ENCODE measurements at regions not wholly inside any gene's neighbourhood (a gene's known extent, or its start where the extent isn't known, plus 50 kb on each side); places are given as distances from the start of the nearest gene placed in this dataset.
A peak's percentile ranks its signal among the peaks of the same experiment; 100 is the strongest.

- Histone ChIP-seq H3K27me3 (peaks cover 0 to 21% (median 14%) of the 10 kb centered on the region in 3 donors), H3K4me3 (no peak overlapping the region), H3K36me3 (no peaks in the 10 kb centered on the region), H3K27ac (peak overlapping the region in 3 of 4 donors; percentile 40 to 57 (median 54)), H3K4me1 (peaks cover 0 to 26% (median 23%) of the 10 kb centered on the region in 4 donors), H3K9me3 (no peaks in the 10 kb centered on the region)
- intact Hi-C loops (cut with DNase I): no loop called here
- 90 to 94% methylated on average over 11 of the region's 11 CpGs for WGBS, 2 donors
- TF ChIP-seq POLR2A (IDR thresholded peaks at IDR 0.05) (no peak), CTCF (IDR thresholded peaks at IDR 0.05) (no peak), EP300 (IDR thresholded peaks at IDR 0.05) (no peak), POLR2AphosphoS5 (IDR thresholded peaks at IDR 0.05) (no peak)
- DNase-seq: peak; percentile 62
These were observed 144.6 kb upstream of the AFDN start for GRCh38 chr6:167682125-167682524.

DNA sequence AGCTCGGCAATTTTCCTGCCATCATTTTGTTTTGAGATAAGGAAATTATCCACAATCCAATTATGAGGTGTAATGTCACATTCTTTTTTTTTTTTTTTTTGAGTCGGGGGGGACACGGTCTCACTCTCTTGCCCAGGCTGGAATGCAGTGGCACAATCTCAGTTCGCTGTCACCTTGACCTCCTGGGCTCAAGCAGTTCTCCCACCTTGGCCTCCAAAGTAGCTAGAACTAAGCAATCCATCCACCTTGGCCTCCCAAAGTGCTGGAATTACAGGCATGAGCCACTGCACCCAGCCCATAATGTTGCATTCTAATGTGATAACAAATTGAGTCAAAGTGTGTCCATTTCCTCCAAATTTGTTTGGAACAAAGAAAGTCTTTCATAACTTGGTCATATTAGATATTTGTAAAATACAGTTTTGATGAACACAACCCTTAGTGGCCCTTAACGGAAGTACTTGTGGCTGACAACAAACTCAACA lies 144.1 kb upstream of the AFDN start:
- H3K27ac ChIP-seq: peak overlapping the region; percentile 27 to 57 (median 47)
- DNase-seq: peak; percentile 54
- H3K4me3 ChIP-seq: no peak overlapping the region
- TF ChIP-seq POLR2AphosphoS5 (IDR thresholded peaks at IDR 0.05) (no peak), CTCF (IDR thresholded peaks at IDR 0.05) (no peak), POLR2A (IDR thresholded peaks at IDR 0.05) (no peak)
- peaks cover 0 to 26% (median 23%) of the 10 kb centered on the region in 4 donors for H3K4me1 ChIP-seq
- intact Hi-C loops (cut with DNase I): no loop called here
- H3K27me3 ChIP-seq: peaks cover 0 to 16% (median 14%) of the 10 kb centered on the region in 3 donors
- 51 to 77% methylated on average over 5 of the region's 5 CpGs for WGBS, 2 donors
- H3K36me3 ChIP-seq: no peaks in the 10 kb centered on the region
- H3K9me3 ChIP-seq: no peaks in the 10 kb centered on the region

DNA sequence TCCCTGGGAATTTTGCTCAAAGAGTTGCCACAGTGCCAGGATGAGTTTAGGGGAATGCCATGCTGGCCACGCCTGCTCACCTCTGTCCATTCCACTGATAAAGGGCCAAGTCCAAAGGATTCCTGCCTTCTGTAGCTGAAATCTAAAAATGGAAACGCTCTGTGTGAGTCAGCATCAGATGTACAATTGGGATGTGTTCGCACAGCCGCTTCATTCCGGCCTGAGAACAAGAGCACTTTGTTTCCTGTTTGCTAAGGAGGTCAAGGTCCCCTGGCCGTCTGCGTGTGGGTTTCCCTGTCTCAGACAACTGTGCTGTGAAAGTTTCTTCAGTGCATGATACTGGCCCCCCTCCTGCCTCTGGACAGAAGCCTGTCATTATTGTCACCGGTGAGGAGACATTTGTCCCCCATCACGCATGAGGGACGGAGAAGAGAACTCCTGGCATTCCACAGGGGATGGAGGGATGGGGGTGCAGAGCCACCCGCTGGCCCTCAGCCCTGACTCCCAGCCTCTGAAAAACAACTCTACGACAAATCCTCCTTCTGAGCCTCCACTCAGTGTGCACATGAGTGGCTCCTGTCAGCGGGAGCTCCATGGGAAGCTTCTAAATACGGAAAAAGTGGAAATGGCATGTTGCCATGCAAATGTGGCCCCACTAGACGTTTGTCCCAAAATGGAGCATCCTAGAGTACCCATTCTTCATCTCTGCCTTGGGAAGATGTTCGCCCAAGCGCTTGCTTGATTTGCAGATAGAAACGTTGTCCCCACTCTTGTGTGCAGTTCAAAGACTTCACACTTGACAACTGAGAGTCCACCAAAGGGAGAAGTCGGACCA lies 143.5 kb upstream of the AFDN start:
- H3K9me3 ChIP-seq: no peaks in the 10 kb centered on the region
- 46 to 70% methylated on average over 19 of the region's 19 CpGs for WGBS, 2 donors
- intact Hi-C loops (cut with DNase I): no loop called here
- TF ChIP-seq CTCF (IDR thresholded peaks at IDR 0.05) (no peak), POLR2AphosphoS5 (IDR thresholded peaks at IDR 0.05) (peak in 2 of 4 donors; percentile 48 to 65), POLR2A (IDR thresholded peaks at IDR 0.05) (no peak), EP300 (IDR thresholded peaks at IDR 0.05) (no peak)
- peak; percentile 83 for DNase-seq
- peaks cover 0 to 11% (median 10%) of the 10 kb centered on the region in 3 donors for H3K27me3 ChIP-seq
- H3K36me3 ChIP-seq: no peaks in the 10 kb centered on the region
- H3K4me3 ChIP-seq: no peak overlapping the region
- H3K27ac ChIP-seq: peak overlapping the region; percentile 27 to 57 (median 47)
- H3K4me1 ChIP-seq: peaks cover 0 to 22% (median 19%) of the 10 kb centered on the region in 4 donors

GRCh38 chr6:167684276-167685104 lies 142.2 kb upstream of the AFDN start:
- H3K9me3 ChIP-seq: no peaks in the 10 kb centered on the region
- H3K4me3 ChIP-seq: no peak overlapping the region
- DNase-seq: no peak
- no peaks in the 10 kb centered on the region for H3K36me3 ChIP-seq
- 23 to 62% methylated on average over 14 of the region's 14 CpGs for WGBS, 2 donors
- intact Hi-C loops (cut with DNase I): no loop called here
- H3K4me1 ChIP-seq: peaks cover 0 to 14% (median 11%) of the 10 kb centered on the region in 4 donors
- no peak for TF ChIP-seq POLR2A (IDR thresholded peaks at IDR 0.05)
- TF ChIP-seq POLR2AphosphoS5 (IDR thresholded peaks at IDR 0.05): no peak
- no peak for TF ChIP-seq CTCF (IDR thresholded peaks at IDR 0.05)
- TF ChIP-seq EP300 (IDR thresholded peaks at IDR 0.05): no peak
- no peaks in the 10 kb centered on the region for H3K27me3 ChIP-seq
- H3K27ac ChIP-seq: no peak overlapping the region
